Panc1 (cell line): ENCODE measurements at regions not wholly inside any gene's neighbourhood (a gene's known extent, or its start where the extent isn't known, plus 50 kb on each side); places are given as distances from the start of the nearest gene placed in this dataset.

Source experiments
- ATAC-seq: fragments of 200-7000 bp; cut with Tn5 transposase; 2 replicates; pipeline ENCODE4 v1.9.1; 2020; ENCODE audit warnings: mild to moderate bottlenecking, moderate library complexity
- BruUV-seq: library from RNA; stranded (reverse); fragments of 400-500 nt; replicated peaks from 2 replicates; lab custom pipeline; 2021; lab: Mats Ljungman, UMichigan
- CTCF ChIA-PET: fragments of 300-600 bp; sonication (Branson Sonifier 250); formaldehyde crosslinking; loops from one replicate; lab custom pipeline; 2022; ENCODE audit warnings: antibody characterized with exemption; lab: Charles Lee
- POLR2A ChIA-PET: fragments of 300-600 bp; sonication (Branson Sonifier 250); formaldehyde crosslinking; loops from one replicate; lab custom pipeline; 2022; ENCODE audit warnings: antibody characterized with exemption; lab: Charles Lee
- DNase-seq: peaks from one replicate; pipeline ENCODE4 v3.0.0-alpha.2; 2010; ENCODE audit warnings: low read depth, low spot score
- H3K27ac ChIP-seq: 2 replicates; pipeline ENCODE4 v1.5.1; 2011; ENCODE audit warnings: mild to moderate bottlenecking, low read length, inconsistent platforms
- H3K27me3 ChIP-seq: fragments of 200-500 bp; sonication (Bioruptor generic); 2 replicates; pipeline ENCODE4 v1.6.0; 2014; ENCODE audit warnings: low read length, inconsistent platforms; ENCODE audit not compliant: control insufficient read depth, insufficient read depth
- H3K36me3 ChIP-seq: fragments of 200-500 bp; sonication (Bioruptor generic); 2 replicates; pipeline ENCODE4 v1.5.1; 2014; ENCODE audit warnings: inconsistent platforms, mild to moderate bottlenecking, low read length, moderate library complexity; ENCODE audit not compliant: control insufficient read depth, insufficient read depth
- H3K4me1 ChIP-seq: 2 replicates; pipeline ENCODE4 v1.5.1; 2011; ENCODE audit warnings: inconsistent platforms, mild to moderate bottlenecking, low read length, moderate library complexity; ENCODE audit not compliant: control insufficient read depth, insufficient read depth
- H3K4me3 ChIP-seq, 2 experiments: 2 replicates each; pipeline ENCODE4 v1.5.1; 2011 to 2012; ENCODE audit warnings: low read depth in 2 of 2, low read length in 2 of 2, mild to moderate bottlenecking in 2 of 2, inconsistent platforms in 1 of 2, moderate library complexity in 1 of 2
- H3K9me3 ChIP-seq: fragments of 200-500 bp; sonication (Bioruptor generic); 2 replicates; pipeline ENCODE4 v1.5.1; 2014; ENCODE audit warnings: low read depth, mild to moderate bottlenecking, inconsistent platforms, low read length, moderate library complexity; ENCODE audit not compliant: control insufficient read depth, insufficient read depth
- POLR2AphosphoS5 ChIP-seq: IDR thresholded peaks from 2 replicates; pipeline ENCODE4 v1.6.1; 2012; ENCODE audit warnings: mild to moderate bottlenecking, low read depth, low read length, moderate library complexity
- SIN3A ChIP-seq: IDR thresholded peaks from 2 replicates; pipeline ENCODE4 v1.6.1; 2012; ENCODE audit warnings: low read depth, mild to moderate bottlenecking, low read length, moderate library complexity, borderline replicate concordance; ENCODE audit not compliant: insufficient read depth
- TCF7L2 ChIP-seq: IDR thresholded peaks from 2 replicates; pipeline ENCODE4 v1.6.1; 2011; ENCODE audit warnings: mild to moderate bottlenecking, low read depth, low read length, inconsistent platforms
- in situ Hi-C: cut with HindIII; loops from 2 replicates; pipeline ENCODE4 v1.10.0; 2016; ENCODE audit warnings: low sequenced_read_pairs, low pct_unique_long_range_greater_than_20kb
- intact Hi-C: fragments of 100-400 bp; cut with micrococcal nuclease; formaldehyde crosslinking; loops from one replicate; pipeline ENCODE4 v1.10.0; 2022; ENCODE audit not compliant: unreplicated experiment
- TF ChIP-seq, protein P1 (sequence below): fragments of 450-650 bp; IDR thresholded peaks from 2 replicates; pipeline ENCODE4 v1.5.1; 2017; ENCODE audit warnings: mild to moderate bottlenecking
- TF ChIP-seq, protein P2 (sequence below), 2 experiments: IDR thresholded peaks; 2 replicates each; pipeline ENCODE4 v1.6.1; 2011 to 2012; ENCODE audit warnings: low read depth in 2 of 2, control low read depth in 1 of 2, low read length in 1 of 2, mild to moderate bottlenecking in 1 of 2, moderate library complexity in 1 of 2; ENCODE audit not compliant: insufficient read depth in 1 of 2

DNA sequence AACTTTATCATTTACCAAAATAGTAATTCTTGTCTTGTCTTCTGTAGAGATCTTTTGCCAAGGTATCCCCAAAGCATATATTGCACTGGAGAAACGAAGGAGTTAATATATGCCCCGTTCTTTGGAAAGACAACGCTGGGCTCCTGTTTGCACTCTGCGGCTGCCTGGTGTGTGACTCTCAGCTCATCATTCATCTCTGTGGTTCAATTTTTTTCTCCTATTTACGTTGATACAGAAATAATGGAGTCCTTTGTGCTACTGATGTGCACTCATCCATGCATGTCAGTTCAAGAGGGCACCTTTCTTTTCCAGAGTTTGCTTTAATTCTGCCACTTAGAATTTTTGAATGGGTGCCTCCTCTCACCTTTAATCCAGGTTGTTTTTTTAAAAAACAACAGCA, 655.5 kb downstream of the DCDC2C start:
- POLR2A ChIA-PET, result no interaction called here
- CTCF ChIA-PET, result no interaction called here
- Histone ChIP-seq H3K36me3 (no peaks in the 10 kb centered on the region), H3K27ac (no peak overlapping the region), H3K27me3 (no peaks in the 10 kb centered on the region), H3K9me3 (no peaks in the 10 kb centered on the region), H3K4me3 (no peak overlapping the region), H3K4me1 (no peaks in the 10 kb centered on the region)
- DNase-seq (no peak), ATAC-seq (no peak)
- intact Hi-C loops (no loop called here), in situ Hi-C loops (no loop called here)
- TF ChIP-seq, protein P1, sequence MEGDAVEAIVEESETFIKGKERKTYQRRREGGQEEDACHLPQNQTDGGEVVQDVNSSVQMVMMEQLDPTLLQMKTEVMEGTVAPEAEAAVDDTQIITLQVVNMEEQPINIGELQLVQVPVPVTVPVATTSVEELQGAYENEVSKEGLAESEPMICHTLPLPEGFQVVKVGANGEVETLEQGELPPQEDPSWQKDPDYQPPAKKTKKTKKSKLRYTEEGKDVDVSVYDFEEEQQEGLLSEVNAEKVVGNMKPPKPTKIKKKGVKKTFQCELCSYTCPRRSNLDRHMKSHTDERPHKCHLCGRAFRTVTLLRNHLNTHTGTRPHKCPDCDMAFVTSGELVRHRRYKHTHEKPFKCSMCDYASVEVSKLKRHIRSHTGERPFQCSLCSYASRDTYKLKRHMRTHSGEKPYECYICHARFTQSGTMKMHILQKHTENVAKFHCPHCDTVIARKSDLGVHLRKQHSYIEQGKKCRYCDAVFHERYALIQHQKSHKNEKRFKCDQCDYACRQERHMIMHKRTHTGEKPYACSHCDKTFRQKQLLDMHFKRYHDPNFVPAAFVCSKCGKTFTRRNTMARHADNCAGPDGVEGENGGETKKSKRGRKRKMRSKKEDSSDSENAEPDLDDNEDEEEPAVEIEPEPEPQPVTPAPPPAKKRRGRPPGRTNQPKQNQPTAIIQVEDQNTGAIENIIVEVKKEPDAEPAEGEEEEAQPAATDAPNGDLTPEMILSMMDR, result no peak
- TF ChIP-seq, protein P2, sequence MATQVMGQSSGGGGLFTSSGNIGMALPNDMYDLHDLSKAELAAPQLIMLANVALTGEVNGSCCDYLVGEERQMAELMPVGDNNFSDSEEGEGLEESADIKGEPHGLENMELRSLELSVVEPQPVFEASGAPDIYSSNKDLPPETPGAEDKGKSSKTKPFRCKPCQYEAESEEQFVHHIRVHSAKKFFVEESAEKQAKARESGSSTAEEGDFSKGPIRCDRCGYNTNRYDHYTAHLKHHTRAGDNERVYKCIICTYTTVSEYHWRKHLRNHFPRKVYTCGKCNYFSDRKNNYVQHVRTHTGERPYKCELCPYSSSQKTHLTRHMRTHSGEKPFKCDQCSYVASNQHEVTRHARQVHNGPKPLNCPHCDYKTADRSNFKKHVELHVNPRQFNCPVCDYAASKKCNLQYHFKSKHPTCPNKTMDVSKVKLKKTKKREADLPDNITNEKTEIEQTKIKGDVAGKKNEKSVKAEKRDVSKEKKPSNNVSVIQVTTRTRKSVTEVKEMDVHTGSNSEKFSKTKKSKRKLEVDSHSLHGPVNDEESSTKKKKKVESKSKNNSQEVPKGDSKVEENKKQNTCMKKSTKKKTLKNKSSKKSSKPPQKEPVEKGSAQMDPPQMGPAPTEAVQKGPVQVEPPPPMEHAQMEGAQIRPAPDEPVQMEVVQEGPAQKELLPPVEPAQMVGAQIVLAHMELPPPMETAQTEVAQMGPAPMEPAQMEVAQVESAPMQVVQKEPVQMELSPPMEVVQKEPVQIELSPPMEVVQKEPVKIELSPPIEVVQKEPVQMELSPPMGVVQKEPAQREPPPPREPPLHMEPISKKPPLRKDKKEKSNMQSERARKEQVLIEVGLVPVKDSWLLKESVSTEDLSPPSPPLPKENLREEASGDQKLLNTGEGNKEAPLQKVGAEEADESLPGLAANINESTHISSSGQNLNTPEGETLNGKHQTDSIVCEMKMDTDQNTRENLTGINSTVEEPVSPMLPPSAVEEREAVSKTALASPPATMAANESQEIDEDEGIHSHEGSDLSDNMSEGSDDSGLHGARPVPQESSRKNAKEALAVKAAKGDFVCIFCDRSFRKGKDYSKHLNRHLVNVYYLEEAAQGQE (IDR thresholded peaks at IDR 0.05; ENCODE audit: insufficient read depth in 1 of 2, low read depth in 2 of 2, low read length in 1 of 2), result no peak
- TF ChIP-seq SIN3A, result no peak
- TF ChIP-seq POLR2AphosphoS5, result no peak
- no peak for TF ChIP-seq TCF7L2
- BruUV-seq, result no TSS peak

DNA sequence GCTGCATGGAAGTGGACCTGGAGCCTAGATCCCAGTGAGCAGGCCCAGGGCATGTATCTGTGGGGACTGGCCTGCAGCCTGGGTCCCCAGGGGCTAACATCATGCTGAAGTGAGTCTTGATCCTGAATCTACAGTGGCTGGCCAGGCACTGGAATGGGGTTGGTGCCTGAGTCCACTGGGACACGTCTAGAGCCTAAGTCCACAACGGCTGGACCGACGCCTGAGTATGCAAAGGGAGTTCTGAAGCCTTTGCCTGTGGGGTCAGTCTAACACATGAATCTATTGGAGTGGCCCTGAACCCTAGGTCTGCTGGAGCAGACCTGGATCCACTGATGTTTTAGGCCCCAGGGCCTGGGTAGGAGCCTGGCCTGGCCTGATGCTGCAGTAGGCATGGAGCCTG, 665.5 kb downstream of the DCDC2C start:
- CTCF ChIA-PET, result no interaction called here
- ATAC-seq (no peak), DNase-seq (no peak)
- Histone ChIP-seq H3K36me3 (no peaks in the 10 kb centered on the region), H3K9me3 (peaks cover 12% of the 10 kb centered on the region; the same call in 1 of the 2 replicates), H3K4me1 (no peaks in the 10 kb centered on the region), H3K27me3 (no peaks in the 10 kb centered on the region), H3K4me3 (no peak overlapping the region), H3K27ac (no peak overlapping the region)
- POLR2A ChIA-PET, result no interaction called here
- in situ Hi-C loops (no loop called here), intact Hi-C loops (no loop called here)
- BruUV-seq, result no TSS peak
- TF ChIP-seq POLR2AphosphoS5 (no peak), SIN3A (no peak), TCF7L2 (no peak)
- TF ChIP-seq, protein P1, result no peak
- TF ChIP-seq, protein P2 (IDR thresholded peaks at IDR 0.05; ENCODE audit: insufficient read depth in 1 of 2, low read depth in 2 of 2, low read length in 1 of 2), result no peak
